Naive thymus-derived CD8-positive, alpha-beta T cell (primary cell): ENCODE measurements at regions not wholly inside any gene's neighbourhood (a gene's known extent, or its start where the extent isn't known, plus 50 kb on each side); places are given as distances from the start of the nearest gene placed in this dataset.
"Not testable (repeated sequence)": the region's sequence is repeated elsewhere in the genome, so short reads cannot be mapped to it uniquely, and the experiment has no call there.

Experiments used
- ATAC-seq, 2 donors: fragments of 150-1000 bp; cut with Tn5 transposase in 1 of 2; sonication (Bioruptor Pico), chemical (Tn5 transposase) in 1 of 2; 1 replicate in 1 of 2; 2 replicates in 1 of 2; pipeline ENCODE4 v1.10.0; 2021; ENCODE audit warnings: mild to moderate bottlenecking in 2 of 2, moderate library complexity in 2 of 2
- POLR2A ChIA-PET: fragments of 350-600 bp; sonication (Branson Sonifier 250); formaldehyde crosslinking; loops from one replicate; lab custom pipeline; 2021; ENCODE audit warnings: antibody characterized with exemption; lab: Charles Lee
- DNase-seq, 10 donors: peaks; one replicate each; pipeline versions ENCODE4 v3.0.0 to v3.0.0-alpha.2; 2020 to 2022
- H3K27ac Mint-ChIP-seq, 10 donors: one replicate each; pipeline ENCODE4 v1.8.0; 2020 to 2022; ENCODE audit warnings: mild to moderate bottlenecking in 10 of 10, mixed read lengths in 10 of 10, moderate library complexity in 4 of 10, inconsistent platforms in 1 of 10
- H3K27me3 Mint-ChIP-seq, 5 donors: one replicate each; pipeline ENCODE4 v1.8.0; 2021 to 2022; ENCODE audit warnings: mixed read lengths in 5 of 5
- H3K36me3 Mint-ChIP-seq, 3 donors: one replicate each; pipeline ENCODE4 v1.8.0; 2020 to 2022; ENCODE audit warnings: mixed read lengths in 3 of 3, mild to moderate bottlenecking in 2 of 3, inconsistent platforms in 1 of 3
- H3K4me1 Mint-ChIP-seq, 4 donors: one replicate each; pipeline ENCODE4 v1.8.0; 2021 to 2022; ENCODE audit warnings: mixed read lengths in 4 of 4
- H3K4me3 Mint-ChIP-seq, 10 donors: one replicate each; pipeline ENCODE4 v1.8.0; 2020 to 2022; ENCODE audit warnings: mild to moderate bottlenecking in 10 of 10, mixed read lengths in 10 of 10, moderate library complexity in 6 of 10, inconsistent platforms in 1 of 10
- H3K9me3 Mint-ChIP-seq, 9 donors: one replicate each; pipeline ENCODE4 v1.8.0; 2020 to 2022; ENCODE audit warnings: mixed read lengths in 9 of 9, mild to moderate bottlenecking in 3 of 9, inconsistent platforms in 1 of 9, moderate library complexity in 1 of 9

GRCh38 chr12:4139191-4139590, 134.4 kb upstream of the CCND2 start:
- Mint-ChIP-seq H3K36me3 (no peaks in the 10 kb centered on the region), H3K27me3 (no peaks in the 10 kb centered on the region), H3K27ac (peak overlapping the region in 1 of 10 donors; percentile 29), H3K9me3 (no peaks in the 10 kb centered on the region), H3K4me3 (no peak overlapping the region), H3K4me1 (peaks cover 14 to 57% (median 35%) of the 10 kb centered on the region in 4 donors)
- DNase-seq (no peak), ATAC-seq (no peak)
- POLR2A ChIA-PET: interaction anchor here (0.8 kb wide), 1 partner anchor 133 kb away, joined by 3 read pairs; no protein-coding TSS in a partner anchor

- H3K4me3 Mint-ChIP-seq, ATAC-seq, DNase-seq, H3K36me3 Mint-ChIP-seq, H3K27me3 Mint-ChIP-seq, H3K9me3 Mint-ChIP-seq, H3K27ac Mint-ChIP-seq: not testable (repeated sequence)
- peaks cover 14 to 57% (median 29%) of the 10 kb centered on the region in 4 donors for H3K4me1 Mint-ChIP-seq
- POLR2A ChIA-PET: interaction anchor here (0.6 kb wide), 3 partner anchors 97 to 185 kb away, joined by 3 to 5 read pairs (median 3); no protein-coding TSS in a partner anchor
Measured at GRCh38 chr12:4138532-4138931, 135.0 kb upstream of the CCND2 start.

DNA sequence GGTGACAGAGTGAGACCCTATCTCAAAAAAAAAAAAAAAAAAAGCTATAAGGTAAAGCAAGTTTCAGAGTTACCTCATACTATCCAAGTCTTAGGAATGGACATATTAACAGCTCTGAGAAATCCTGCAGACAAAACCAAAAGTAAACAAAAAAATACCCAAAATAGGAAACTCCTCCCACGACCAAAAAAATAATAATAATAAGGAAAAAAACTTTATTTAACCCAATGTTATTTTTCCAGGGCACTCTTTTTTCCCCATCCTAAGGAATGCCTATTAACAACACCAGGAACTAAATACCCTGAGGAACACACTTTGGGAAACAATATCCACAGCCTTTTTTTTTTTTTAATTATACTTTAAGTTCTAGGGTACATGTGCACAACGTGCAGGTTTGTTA, 135.5 kb upstream of the CCND2 start:
- Mint-ChIP-seq H3K27ac (no peak overlapping the region), H3K27me3 (no peaks in the 10 kb centered on the region), H3K9me3 (no peaks in the 10 kb centered on the region), H3K36me3 (no peaks in the 10 kb centered on the region), H3K4me1 (peaks cover 14 to 56% (median 26%) of the 10 kb centered on the region in 4 donors), H3K4me3 (no peak overlapping the region)
- no peak for DNase-seq
- POLR2A ChIA-PET: interaction anchor here (0.6 kb wide), 3 partner anchors 97 to 186 kb away, joined by 3 to 5 read pairs (median 3); no protein-coding TSS in a partner anchor
- no peak for ATAC-seq

DNA sequence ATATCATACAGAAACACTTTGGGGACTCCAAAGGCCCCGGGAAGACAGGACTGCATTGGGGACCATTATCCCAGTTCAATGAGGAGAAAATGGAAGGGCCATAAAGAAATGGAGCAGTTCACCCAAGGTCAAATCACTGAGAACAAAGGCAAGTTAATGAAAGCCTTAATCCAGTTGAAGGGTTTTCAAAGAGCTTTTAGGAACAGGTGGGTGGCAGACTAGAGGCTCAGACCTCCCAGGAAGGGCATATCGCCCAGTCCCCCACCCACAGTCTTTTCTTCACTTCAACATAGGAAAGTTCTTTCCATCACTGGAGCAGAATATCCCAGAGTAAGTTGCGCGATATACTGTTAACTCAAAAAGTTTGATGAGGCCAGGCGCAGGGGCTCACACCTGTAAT, 136.1 kb upstream of the CCND2 start:
- H3K9me3 Mint-ChIP-seq: no peaks in the 10 kb centered on the region
- POLR2A ChIA-PET: interaction anchor here (1.2 kb wide), 1 partner anchor 133 kb away, joined by 3 read pairs; no protein-coding TSS in a partner anchor
- no peaks in the 10 kb centered on the region for H3K27me3 Mint-ChIP-seq
- H3K4me3 Mint-ChIP-seq: no peak overlapping the region
- H3K4me1 Mint-ChIP-seq: peaks cover 11 to 50% (median 20%) of the 10 kb centered on the region in 4 donors
- H3K36me3 Mint-ChIP-seq: no peaks in the 10 kb centered on the region
- H3K27ac Mint-ChIP-seq: peak overlapping the region in 1 of 10 donors; percentile 79
- ATAC-seq (no peak), DNase-seq (no peak)

- ATAC-seq (no peak), DNase-seq (no peak)
- no peaks in the 10 kb centered on the region for H3K27me3 Mint-ChIP-seq
- POLR2A ChIA-PET: interaction anchor here (1.2 kb wide), 1 partner anchor 134 kb away, joined by 3 read pairs; no protein-coding TSS in a partner anchor
- H3K27ac Mint-ChIP-seq: peak overlapping the region in 1 of 10 donors; percentile 79
- H3K4me1 Mint-ChIP-seq: peaks cover 10 to 45% (median 16%) of the 10 kb centered on the region in 4 donors
- peaks cover 0 to 2% (median 0%) of the 10 kb centered on the region in 9 donors for H3K9me3 Mint-ChIP-seq
- no peak overlapping the region for H3K4me3 Mint-ChIP-seq
- H3K36me3 Mint-ChIP-seq: peaks cover 0 to 1% (median 0%) of the 10 kb centered on the region in 3 donors
Measured at GRCh38 chr12:4137015-4137414, 136.5 kb upstream of the CCND2 start.

DNA sequence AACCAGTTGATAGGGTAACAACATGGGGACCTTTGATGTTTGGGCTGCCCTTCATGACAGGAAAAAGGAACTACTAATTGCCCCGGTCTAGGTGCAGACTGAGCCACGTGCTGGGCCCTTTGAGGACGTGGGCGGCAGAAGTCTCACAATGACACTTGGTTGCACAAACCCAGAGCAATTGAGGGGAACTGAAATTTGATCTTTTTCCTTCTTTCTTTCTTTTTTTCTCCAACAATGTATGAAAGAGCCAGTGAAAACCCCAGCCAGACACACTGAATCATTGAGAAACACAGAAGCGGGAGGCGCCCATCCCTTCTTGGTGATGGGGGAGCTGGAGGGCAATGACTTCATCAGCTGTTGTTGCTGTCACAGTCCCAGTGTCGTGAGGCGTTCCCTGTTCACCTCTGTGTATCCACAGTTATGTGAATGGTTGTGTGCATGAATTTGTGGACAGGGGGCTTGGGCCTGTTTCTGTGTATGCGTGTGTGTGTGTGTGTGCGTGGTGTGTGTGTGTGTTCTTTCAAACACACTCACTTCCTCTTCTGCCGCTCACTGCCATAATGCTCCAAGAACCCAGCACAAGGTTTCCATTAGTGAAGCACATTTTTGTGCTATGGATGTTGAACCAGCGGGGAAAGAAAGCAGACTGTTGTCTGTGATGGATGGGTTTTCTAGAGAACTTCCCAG, 137.5 kb upstream of the CCND2 start:
- H3K27ac Mint-ChIP-seq: peak overlapping the region in 6 of 10 donors; percentile 6 to 76 (median 48)
- no peaks in the 10 kb centered on the region for H3K27me3 Mint-ChIP-seq
- ATAC-seq (peak; percentile 46 to 60), DNase-seq (no peak)
- peaks cover 0 to 11% (median 7%) of the 10 kb centered on the region in 3 donors for H3K36me3 Mint-ChIP-seq
- peaks cover 10 to 39% (median 15%) of the 10 kb centered on the region in 4 donors for H3K4me1 Mint-ChIP-seq
- peaks cover 0 to 11% (median 4%) of the 10 kb centered on the region in 9 donors for H3K9me3 Mint-ChIP-seq
- POLR2A ChIA-PET: interaction anchor here (1.2 kb wide), 1 partner anchor 135 kb away, joined by 3 read pairs; no protein-coding TSS in a partner anchor
- H3K4me3 Mint-ChIP-seq: peak overlapping the region in 1 of 10 donors; percentile 5

DNA sequence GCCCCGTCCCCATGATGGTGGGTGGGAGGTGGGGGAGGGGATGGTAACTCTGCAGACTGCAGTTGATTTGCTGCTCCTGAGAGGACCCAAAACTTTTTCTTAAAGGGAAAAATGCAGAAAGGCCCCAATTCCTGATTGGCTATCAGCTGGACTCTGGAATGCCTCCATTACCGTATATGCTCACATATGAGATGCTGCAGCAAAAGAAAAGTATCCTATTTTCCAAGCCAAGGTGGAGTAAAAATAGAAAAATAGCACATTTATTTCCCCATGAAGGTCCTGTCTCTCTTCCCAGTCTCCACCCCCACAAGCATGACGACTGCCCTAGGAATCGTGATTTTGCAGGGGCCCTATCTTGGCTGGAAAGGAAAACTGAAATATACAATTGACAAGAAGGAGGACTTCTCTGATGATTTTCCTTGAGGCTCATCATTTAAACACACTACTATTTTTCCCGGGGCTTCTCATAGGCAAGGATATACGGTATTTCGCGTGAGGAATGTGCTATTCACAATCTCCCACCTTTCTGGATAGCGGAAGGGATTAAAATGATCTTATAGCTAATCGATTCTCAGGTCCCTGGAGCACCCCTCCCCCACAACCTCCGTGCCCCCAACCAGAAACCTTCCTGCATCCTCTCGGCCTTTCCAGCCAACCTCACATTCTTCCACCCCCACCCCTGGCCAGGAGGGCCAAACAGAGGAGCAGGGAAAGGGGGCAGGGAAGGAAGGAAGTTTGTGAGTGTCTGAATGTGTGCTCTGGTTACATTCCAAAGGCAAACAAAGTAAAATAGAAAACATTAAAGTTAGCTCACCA, 138.9 kb upstream of the CCND2 start:
- H3K27ac Mint-ChIP-seq: peak overlapping the region in 1 of 10 donors; percentile 74
- no peak overlapping the region for H3K4me3 Mint-ChIP-seq
- H3K36me3 Mint-ChIP-seq: peaks cover 0 to 13% (median 11%) of the 10 kb centered on the region in 3 donors
- POLR2A ChIA-PET: interaction anchor here (0.8 to 1.4 kb wide), 2 partner anchors 8 to 11 kb away, joined by 3 read pairs; no protein-coding TSS in a partner anchor
- ATAC-seq: no peak
- H3K9me3 Mint-ChIP-seq: peaks cover 0 to 16% (median 4%) of the 10 kb centered on the region in 9 donors
- H3K27me3 Mint-ChIP-seq: no peaks in the 10 kb centered on the region
- no peak for DNase-seq
- peaks cover 10 to 32% (median 14%) of the 10 kb centered on the region in 4 donors for H3K4me1 Mint-ChIP-seq

GRCh38 chr12:4133636-4134447, 139.7 kb upstream of the CCND2 start:
- peaks cover 0 to 16% (median 4%) of the 10 kb centered on the region in 9 donors for H3K9me3 Mint-ChIP-seq
- H3K27ac Mint-ChIP-seq: peak overlapping the region in 2 of 10 donors; percentile 47 to 60
- no peak for ATAC-seq
- H3K36me3 Mint-ChIP-seq: peaks cover 0 to 13% (median 11%) of the 10 kb centered on the region in 3 donors
- peaks cover 10 to 27% (median 14%) of the 10 kb centered on the region in 4 donors for H3K4me1 Mint-ChIP-seq
- no peak overlapping the region for H3K4me3 Mint-ChIP-seq
- no peak for DNase-seq
- POLR2A ChIA-PET: interaction anchor here (1.2 to 1.4 kb wide), 2 partner anchors 9 to 23 kb away, joined by 3 read pairs; no protein-coding TSS in a partner anchor
- H3K27me3 Mint-ChIP-seq: no peaks in the 10 kb centered on the region

DNA sequence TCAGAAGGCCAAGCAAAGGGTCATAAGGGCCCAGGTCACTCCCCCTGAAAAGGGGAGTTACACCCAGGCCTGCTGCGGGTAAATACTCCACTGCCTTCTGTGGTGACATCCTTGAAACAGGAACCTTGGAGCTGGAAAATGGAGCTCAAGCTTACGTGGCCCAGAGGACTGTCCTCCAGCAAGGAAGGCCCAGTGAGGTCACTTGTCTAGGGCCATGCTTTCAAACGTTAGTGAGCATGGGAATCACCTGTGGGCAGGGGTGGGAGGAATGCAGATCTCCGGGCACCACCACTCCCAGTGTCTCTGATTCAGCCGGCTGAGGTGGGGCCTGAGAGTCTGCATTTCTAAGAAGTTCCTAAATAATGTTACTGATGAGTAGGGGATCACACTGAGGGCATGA, 140.5 kb upstream of the CCND2 start:
- no peak overlapping the region for H3K27ac Mint-ChIP-seq

GRCh38 chr12:4121506-4122020, 152.0 kb upstream of the CCND2 start:
- peak in 1 of 10 donors; percentile 7 for DNase-seq
- no peak for ATAC-seq
- Mint-ChIP-seq H3K36me3 (no peaks in the 10 kb centered on the region), H3K4me3 (no peak overlapping the region), H3K27ac (peak overlapping the region in 1 of 10 donors; percentile 0), H3K9me3 (no peaks in the 10 kb centered on the region), H3K27me3 (no peaks in the 10 kb centered on the region), H3K4me1 (peaks cover 17 to 33% (median 28%) of the 10 kb centered on the region in 4 donors)
- POLR2A ChIA-PET: no interaction called here

More for the DNA sequence above, 140.5 kb upstream of the CCND2 start:
- H3K9me3 Mint-ChIP-seq: peaks cover 0 to 16% (median 4%) of the 10 kb centered on the region in 9 donors
- no peaks in the 10 kb centered on the region for H3K27me3 Mint-ChIP-seq
- peaks cover 10 to 27% (median 14%) of the 10 kb centered on the region in 4 donors for H3K4me1 Mint-ChIP-seq
- no peak overlapping the region for H3K4me3 Mint-ChIP-seq
- DNase-seq: no peak
- H3K36me3 Mint-ChIP-seq: peaks cover 0 to 13% (median 11%) of the 10 kb centered on the region in 3 donors
- no peak for ATAC-seq
- POLR2A ChIA-PET: interaction anchor here (1.2 kb wide), 1 partner anchor 23 kb away, joined by 3 read pairs; no protein-coding TSS in a partner anchor

DNA sequence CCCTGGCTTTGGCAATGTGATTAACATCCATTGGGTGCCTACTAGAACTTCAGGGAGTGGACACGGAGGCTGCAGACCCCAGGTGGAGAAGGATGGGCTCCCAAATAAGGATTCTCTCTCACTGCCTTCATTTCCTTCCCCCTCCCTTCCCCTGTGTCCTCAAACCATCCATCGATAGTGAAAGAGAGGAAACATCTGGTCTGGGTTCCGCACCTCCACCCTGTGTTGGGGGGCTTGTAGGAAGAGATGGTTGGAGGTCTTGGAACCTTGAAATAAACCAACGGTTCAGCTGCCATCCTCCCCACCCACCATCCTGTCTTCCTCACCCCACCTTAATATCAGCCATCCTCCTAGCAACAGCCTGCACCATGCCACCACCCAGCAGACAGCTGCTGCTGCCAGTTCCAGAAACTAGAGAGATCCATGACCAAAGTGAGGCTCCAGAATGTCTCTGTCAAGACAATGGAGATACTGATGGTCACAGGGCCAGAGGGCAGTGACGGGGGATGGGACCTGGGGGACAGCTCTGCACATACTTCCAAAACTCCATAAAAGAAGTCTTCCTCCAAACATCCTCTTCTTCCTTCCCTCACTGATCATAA, 153.1 kb upstream of the CCND2 start:
- Mint-ChIP-seq H3K27me3 (no peaks in the 10 kb centered on the region), H3K4me1 (peaks cover 17 to 42% (median 29%) of the 10 kb centered on the region in 4 donors), H3K27ac (peak overlapping the region in 2 of 10 donors; percentile 7 to 38), H3K9me3 (no peaks in the 10 kb centered on the region), H3K36me3 (no peaks in the 10 kb centered on the region), H3K4me3 (no peak overlapping the region)
- no peak for ATAC-seq
- POLR2A ChIA-PET: no interaction called here
- DNase-seq: peak in 1 of 10 donors; percentile 10
